Activated naive CD4-positive, alpha-beta T cell treated with anti-CD3 and anti-CD28 coated beads for 36 hours (primary cell): ENCODE measurements at regions not wholly inside any gene's neighbourhood (a gene's known extent, or its start where the extent isn't known, plus 50 kb on each side); places are given as distances from the start of the nearest gene placed in this dataset.

Source experiments
- CTCF ChIA-PET: fragments of 350-600 bp; sonication (Branson Sonifier 250); formaldehyde crosslinking; loops from one replicate; lab custom pipeline; 2021; ENCODE audit warnings: antibody characterized with exemption; lab: Charles Lee
- DNase-seq: peaks from one replicate; pipeline ENCODE4 v3.0.0-alpha.2; 2020
- H3K27ac Mint-ChIP-seq: one replicate; pipeline ENCODE4 v1.8.0; 2021; ENCODE audit warnings: mild to moderate bottlenecking, mixed read lengths
- H3K27me3 Mint-ChIP-seq: one replicate; pipeline ENCODE4 v1.8.0; 2021; ENCODE audit warnings: low read depth, mixed read lengths
- H3K36me3 Mint-ChIP-seq: one replicate; pipeline ENCODE4 v1.8.0; 2021; ENCODE audit warnings: low read depth, mixed read lengths
- H3K4me1 Mint-ChIP-seq: one replicate; pipeline ENCODE4 v1.8.0; 2021; ENCODE audit warnings: low read depth, mixed read lengths
- H3K4me3 Mint-ChIP-seq: one replicate; pipeline ENCODE4 v1.8.0; 2021; ENCODE audit warnings: mild to moderate bottlenecking, moderate library complexity, mixed read lengths
- H3K9me3 Mint-ChIP-seq: one replicate; pipeline ENCODE4 v1.8.0; 2021; ENCODE audit warnings: mixed read lengths
- intact Hi-C: fragments of 100-400 bp; cut with micrococcal nuclease; formaldehyde crosslinking; loops from one replicate; pipeline ENCODE4 v1.15.1; 2023

DNA sequence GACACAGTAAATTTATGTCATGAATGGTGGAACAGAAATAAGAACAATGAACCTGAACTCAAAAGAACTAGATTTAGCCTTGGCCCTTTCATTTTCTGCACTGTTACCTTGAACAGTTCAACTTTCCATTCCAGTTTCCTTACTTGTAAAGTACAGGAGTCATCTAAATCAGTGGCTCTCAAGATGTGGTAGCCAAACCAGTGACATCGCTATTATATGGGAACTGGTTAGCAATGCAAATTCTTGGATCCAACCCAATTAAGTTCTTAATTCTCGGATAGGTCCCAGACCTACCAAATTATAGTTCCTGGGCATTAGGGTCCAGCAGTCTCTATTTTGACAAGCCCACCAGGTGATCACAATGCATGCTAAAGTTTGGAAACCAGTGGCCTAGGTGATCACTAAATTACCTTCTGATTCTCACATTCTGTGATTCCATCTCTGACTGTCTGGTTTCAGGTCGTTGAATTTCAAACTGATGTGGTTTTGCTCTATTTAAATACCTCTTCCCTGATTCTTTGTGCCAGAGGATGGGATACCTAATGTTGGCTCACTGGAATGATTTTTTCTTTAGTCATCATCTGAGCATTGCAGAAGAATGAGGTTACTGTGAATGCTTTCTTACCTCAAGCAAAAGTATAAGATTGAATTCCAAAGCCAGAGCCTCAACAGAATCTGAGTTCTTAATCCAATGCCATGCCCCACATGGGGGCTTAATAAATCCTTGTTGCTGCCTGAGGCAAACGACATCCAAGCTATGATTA, 253.8 kb downstream of the ENC1 start:
- Mint-ChIP-seq H3K9me3 (no peaks in the 10 kb centered on the region), H3K4me3 (no peak overlapping the region), H3K27me3 (peaks cover 5% of the 10 kb centered on the region), H3K36me3 (no peaks in the 10 kb centered on the region), H3K27ac (no peak overlapping the region), H3K4me1 (no peaks in the 10 kb centered on the region)
- intact Hi-C loops, result no loop called here
- CTCF ChIA-PET, result no interaction called here
- no peak for DNase-seq

DNA sequence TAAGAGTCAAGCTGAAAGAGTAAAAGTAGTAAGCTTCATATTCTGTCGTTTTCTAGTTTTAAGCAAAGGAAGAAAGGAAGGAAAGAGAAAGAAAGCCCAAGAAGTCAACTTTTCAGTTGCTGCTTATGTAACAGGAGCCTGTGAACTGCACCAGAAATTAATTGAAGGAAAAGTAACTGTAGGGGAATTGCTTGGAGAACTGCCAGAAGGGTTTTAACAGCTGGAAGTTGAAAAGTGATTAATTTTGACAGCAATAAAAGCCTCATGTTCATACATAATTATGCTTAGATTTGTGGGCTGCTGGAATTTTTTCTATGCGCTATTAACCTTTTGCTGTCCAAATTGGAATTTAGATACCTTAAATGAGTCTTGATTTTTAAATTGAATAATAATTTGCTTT, 255.7 kb downstream of the ENC1 start:
- H3K27ac Mint-ChIP-seq, result no peak overlapping the region
- no peaks in the 10 kb centered on the region for H3K9me3 Mint-ChIP-seq
- H3K36me3 Mint-ChIP-seq, result no peaks in the 10 kb centered on the region
- H3K4me3 Mint-ChIP-seq, result no peak overlapping the region
- intact Hi-C loops, result no loop called here
- H3K4me1 Mint-ChIP-seq, result no peaks in the 10 kb centered on the region
- CTCF ChIA-PET, result no interaction called here
- no peak for DNase-seq
- H3K27me3 Mint-ChIP-seq, result peaks cover 6% of the 10 kb centered on the region

DNA sequence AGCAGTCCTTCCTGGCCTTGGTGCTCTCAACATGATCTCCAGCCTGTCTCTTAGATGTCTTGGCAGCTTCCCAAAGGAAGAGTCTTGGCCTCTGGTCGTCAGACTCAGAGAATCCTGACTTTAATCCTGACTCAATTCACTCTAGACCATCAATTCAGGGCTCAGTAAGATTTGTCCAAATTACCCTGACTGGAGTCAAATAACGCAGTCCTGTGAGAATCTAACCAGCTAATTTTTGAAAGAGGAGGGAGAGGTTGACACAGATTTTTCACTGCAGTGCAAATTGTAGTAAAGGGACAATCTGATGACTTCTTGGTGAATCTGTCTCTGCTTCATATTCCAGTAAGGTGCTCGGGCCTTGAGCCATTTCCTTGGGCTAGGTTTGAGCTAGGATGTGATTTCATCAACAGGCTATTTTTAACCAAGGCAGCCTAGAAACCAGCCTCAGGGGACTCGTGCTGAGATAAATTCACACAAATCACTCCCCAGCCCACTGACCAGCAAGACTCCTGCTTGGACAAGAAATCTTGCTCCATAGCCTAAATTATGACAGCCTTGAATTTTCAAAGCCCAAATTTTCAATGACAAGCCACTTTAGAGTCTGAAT, 257.4 kb downstream of the ENC1 start:
- peaks cover 6% of the 10 kb centered on the region for H3K27me3 Mint-ChIP-seq

DNA sequence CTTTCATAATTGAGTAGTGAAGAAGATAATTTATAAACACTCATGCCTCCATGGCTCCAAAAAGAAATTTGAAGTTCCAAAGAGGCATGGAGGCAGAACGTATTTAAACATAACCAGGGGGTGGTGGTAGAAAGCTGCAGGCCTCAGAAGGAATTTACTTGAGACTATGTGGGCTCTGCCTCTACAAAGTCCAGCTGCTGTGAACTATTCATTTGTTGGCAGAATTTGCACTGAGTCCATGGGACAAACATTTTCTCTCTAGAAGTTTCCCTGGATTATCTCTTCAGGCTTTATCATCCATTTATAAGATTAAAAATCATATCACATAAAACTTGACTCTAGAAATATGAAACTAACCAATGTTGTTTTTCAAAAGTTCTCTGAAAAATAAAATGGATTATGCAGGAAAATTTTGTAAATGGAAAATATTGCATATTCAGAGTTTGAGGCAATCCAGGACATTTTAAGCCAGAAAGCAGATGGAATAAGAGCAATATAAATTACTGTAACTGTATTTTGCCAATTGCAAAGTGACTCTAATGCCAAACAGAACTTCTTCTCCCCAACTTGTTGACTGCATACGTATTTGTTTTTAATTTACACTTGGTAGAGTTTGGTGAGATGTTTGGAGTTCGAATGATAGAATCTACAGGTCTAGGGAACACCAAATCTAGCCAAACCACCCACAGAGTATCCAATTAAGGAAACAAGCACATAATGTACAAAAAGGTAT, 258.2 kb downstream of the ENC1 start:
- Mint-ChIP-seq H3K36me3 (no peaks in the 10 kb centered on the region), H3K27me3 (peaks cover 6% of the 10 kb centered on the region), H3K9me3 (no peaks in the 10 kb centered on the region), H3K4me3 (no peak overlapping the region), H3K27ac (no peak overlapping the region), H3K4me1 (no peaks in the 10 kb centered on the region)
- CTCF ChIA-PET, result no interaction called here
- intact Hi-C loops, result no loop called here
- no peak for DNase-seq

More for the DNA sequence above, 257.4 kb downstream of the ENC1 start:
- H3K4me3 Mint-ChIP-seq, result no peak overlapping the region
- intact Hi-C loops, result no loop called here
- CTCF ChIA-PET, result no interaction called here
- H3K9me3 Mint-ChIP-seq, result no peaks in the 10 kb centered on the region
- no peak overlapping the region for H3K27ac Mint-ChIP-seq
- no peaks in the 10 kb centered on the region for H3K4me1 Mint-ChIP-seq
- H3K36me3 Mint-ChIP-seq, result no peaks in the 10 kb centered on the region
- DNase-seq, result no peak

DNA sequence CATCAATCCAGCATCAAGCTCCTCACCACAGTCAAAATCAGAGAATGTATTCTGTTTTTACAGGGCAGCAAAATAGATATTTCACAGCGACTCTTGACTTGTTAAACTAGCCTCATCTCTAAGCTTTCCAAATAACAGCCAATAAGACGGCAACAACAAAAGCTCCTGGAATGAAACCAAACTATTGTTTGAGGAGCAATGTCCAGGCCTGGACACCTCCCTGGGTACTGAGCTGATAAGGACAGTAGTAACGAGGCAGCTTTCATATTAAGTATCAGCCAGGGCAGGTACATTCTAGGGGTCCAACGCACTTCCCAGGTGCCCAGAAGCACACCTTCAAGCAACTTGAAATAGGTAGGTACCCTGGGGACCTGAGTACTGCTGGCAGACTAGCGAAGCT, 260.3 kb downstream of the ENC1 start:
- H3K27ac Mint-ChIP-seq, result no peak overlapping the region
- no peak for DNase-seq
- H3K36me3 Mint-ChIP-seq, result no peaks in the 10 kb centered on the region
- no peak overlapping the region for H3K4me3 Mint-ChIP-seq
- no peaks in the 10 kb centered on the region for H3K4me1 Mint-ChIP-seq
- intact Hi-C loops, result no loop called here
- H3K27me3 Mint-ChIP-seq, result peaks cover 6% of the 10 kb centered on the region
- H3K9me3 Mint-ChIP-seq, result no peaks in the 10 kb centered on the region
- CTCF ChIA-PET, result no interaction called here

DNA sequence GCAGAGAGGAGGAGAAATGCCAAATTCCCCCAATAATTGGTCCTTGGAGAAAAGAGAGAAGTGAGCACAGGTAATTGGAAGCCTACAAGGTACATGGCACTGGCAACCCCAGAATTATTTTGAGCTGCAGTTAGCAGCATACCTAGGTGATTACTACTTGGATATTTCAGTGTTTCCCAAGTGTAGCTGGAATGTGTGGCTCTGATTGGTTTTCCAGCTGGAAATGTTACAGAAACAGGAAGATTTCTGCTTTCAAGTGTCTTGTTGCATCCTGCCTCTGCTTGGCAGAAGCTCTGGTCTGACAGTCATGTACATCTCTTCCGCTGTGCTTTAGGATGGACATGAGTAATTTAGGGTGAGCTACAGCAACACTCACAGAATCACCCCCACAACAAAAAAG, 262.1 kb downstream of the ENC1 start:
- intact Hi-C loops, result no loop called here

DNA sequence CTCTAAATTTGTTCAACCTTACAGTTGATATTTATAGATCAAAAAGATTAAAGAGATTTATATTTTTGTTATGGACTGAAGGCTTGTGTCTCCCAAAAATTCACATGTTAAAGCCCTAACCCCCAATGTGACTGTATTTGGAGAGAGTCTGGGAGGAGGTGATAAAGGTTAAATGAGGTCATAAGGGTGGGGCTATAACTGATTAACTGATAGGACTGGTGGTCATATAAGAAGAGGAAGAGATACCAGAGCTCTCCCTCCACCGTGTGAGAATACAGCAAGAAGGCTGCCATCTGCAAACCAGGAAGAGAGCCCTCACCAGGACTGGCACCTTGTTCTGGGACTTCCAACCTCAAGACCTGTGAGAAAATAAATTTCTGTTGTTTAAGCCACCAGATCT, 264.3 kb downstream of the ENC1 start:
- no peaks in the 10 kb centered on the region for H3K9me3 Mint-ChIP-seq
- H3K4me1 Mint-ChIP-seq, result no peaks in the 10 kb centered on the region
- intact Hi-C loops, result no loop called here
- no peaks in the 10 kb centered on the region for H3K36me3 Mint-ChIP-seq
- CTCF ChIA-PET, result no interaction called here
- no peak overlapping the region for H3K4me3 Mint-ChIP-seq
- no peak for DNase-seq
- H3K27me3 Mint-ChIP-seq, result peaks cover 1% of the 10 kb centered on the region
- no peak overlapping the region for H3K27ac Mint-ChIP-seq

More for the DNA sequence above, 262.1 kb downstream of the ENC1 start:
- no peaks in the 10 kb centered on the region for H3K36me3 Mint-ChIP-seq
- no peak overlapping the region for H3K4me3 Mint-ChIP-seq
- H3K4me1 Mint-ChIP-seq, result no peaks in the 10 kb centered on the region
- CTCF ChIA-PET, result no interaction called here
- DNase-seq, result no peak
- no peak overlapping the region for H3K27ac Mint-ChIP-seq
- H3K27me3 Mint-ChIP-seq, result peaks cover 1% of the 10 kb centered on the region
- H3K9me3 Mint-ChIP-seq, result no peaks in the 10 kb centered on the region

DNA sequence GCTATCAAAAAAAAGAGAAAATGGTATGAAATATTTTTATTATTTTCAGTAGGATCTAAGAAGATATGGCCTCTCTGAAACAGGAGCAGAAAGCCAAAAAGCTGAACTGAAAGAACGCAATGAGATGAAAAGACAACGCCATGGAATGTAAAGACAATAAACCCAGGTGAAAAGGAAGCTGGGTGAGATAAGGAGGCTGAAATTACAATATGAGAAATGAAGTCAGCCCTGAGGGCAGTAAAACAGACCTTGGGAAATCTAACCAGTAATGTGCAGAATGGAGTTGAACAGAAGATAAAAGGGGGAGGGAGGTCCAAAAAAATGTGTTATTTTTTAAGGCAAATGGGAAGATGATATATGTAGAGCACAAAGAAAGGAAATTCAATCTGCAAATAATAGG, 265.3 kb downstream of the ENC1 start:
- intact Hi-C loops, result no loop called here
- Mint-ChIP-seq H3K27ac (no peak overlapping the region), H3K4me3 (no peak overlapping the region), H3K36me3 (no peaks in the 10 kb centered on the region), H3K27me3 (no peaks in the 10 kb centered on the region), H3K4me1 (no peaks in the 10 kb centered on the region), H3K9me3 (no peaks in the 10 kb centered on the region)
- CTCF ChIA-PET, result no interaction called here
- no peak for DNase-seq

DNA sequence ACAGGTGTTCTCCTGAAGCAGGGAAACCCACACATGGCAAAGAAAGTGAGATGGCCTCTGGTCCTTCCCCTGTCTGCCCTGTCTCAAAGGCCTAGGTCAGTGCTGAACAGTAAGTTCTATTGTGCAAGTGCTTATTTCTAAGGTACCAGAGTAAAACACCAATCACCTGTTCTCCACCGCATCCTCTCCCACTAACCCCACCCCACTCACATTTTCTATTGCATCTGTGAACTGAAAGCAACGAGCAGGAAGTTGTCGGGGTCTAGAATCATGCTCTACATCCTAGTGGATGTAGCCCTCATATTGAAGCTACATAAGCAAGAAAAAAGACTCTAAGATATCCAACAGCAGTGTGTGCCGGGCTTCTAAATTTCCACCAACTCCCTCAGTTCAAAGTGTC, 265.9 kb downstream of the ENC1 start:
- DNase-seq, result no peak
- CTCF ChIA-PET, result no interaction called here
- H3K36me3 Mint-ChIP-seq, result no peaks in the 10 kb centered on the region
- H3K27ac Mint-ChIP-seq, result no peak overlapping the region
- no peaks in the 10 kb centered on the region for H3K4me1 Mint-ChIP-seq
- H3K4me3 Mint-ChIP-seq, result no peak overlapping the region
- H3K27me3 Mint-ChIP-seq, result no peaks in the 10 kb centered on the region
- H3K9me3 Mint-ChIP-seq, result no peaks in the 10 kb centered on the region
- intact Hi-C loops, result no loop called here

DNA sequence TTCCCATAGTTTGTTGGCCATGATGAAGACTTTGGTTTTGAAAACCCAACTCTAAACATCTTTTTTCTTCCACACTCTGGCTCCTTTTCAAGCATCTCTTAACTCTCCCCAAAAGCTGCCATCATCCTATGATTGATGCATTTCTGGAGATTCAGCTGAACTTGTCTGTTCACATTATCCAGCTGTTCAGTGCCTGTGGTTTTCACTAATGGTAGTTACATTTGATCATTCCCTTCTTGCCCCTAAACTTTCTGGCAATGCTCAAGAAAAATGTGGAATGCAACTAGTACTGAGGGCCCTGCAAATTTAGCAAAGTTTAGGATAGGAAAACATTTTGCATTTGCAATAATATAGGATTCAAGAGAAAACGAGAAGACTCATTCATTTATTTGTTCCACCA, 267.5 kb downstream of the ENC1 start:
- CTCF ChIA-PET, result no interaction called here
- Mint-ChIP-seq H3K27me3 (no peaks in the 10 kb centered on the region), H3K4me1 (no peaks in the 10 kb centered on the region), H3K9me3 (no peaks in the 10 kb centered on the region), H3K36me3 (no peaks in the 10 kb centered on the region), H3K27ac (no peak overlapping the region), H3K4me3 (no peak overlapping the region)
- DNase-seq, result no peak
- intact Hi-C loops, result no loop called here

DNA sequence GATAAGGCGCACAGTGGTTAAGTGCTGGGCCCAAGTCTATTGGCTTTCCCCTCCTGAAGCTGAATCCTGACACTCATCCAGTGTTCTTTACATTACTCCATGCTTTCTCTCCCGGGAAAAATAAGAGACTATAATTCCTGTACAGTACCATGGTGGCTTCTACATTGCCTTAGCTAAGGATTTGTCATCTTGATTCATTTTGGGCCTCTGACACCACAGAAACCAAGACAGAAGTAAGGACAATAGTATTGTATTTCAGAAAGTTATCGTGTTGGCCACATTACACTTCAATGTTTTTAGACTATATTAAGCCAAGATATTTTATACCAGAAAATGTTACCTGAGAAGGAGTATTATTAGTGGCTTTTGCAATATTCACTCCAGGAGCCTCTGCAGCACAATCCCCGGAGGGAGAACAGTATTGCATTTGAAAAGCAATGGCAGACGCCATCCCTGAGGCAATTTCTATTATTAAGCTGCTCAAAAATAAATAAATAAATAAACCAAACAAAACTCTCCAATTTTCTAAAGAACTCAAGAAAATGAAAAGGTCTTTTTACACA, 267.9 kb downstream of the ENC1 start:
- no peaks in the 10 kb centered on the region for H3K4me1 Mint-ChIP-seq
- no peak overlapping the region for H3K27ac Mint-ChIP-seq
- no peak overlapping the region for H3K4me3 Mint-ChIP-seq
- H3K27me3 Mint-ChIP-seq, result no peaks in the 10 kb centered on the region
- CTCF ChIA-PET, result no interaction called here
- intact Hi-C loops, result no loop called here
- DNase-seq, result no peak
- H3K36me3 Mint-ChIP-seq, result no peaks in the 10 kb centered on the region
- no peaks in the 10 kb centered on the region for H3K9me3 Mint-ChIP-seq

DNA sequence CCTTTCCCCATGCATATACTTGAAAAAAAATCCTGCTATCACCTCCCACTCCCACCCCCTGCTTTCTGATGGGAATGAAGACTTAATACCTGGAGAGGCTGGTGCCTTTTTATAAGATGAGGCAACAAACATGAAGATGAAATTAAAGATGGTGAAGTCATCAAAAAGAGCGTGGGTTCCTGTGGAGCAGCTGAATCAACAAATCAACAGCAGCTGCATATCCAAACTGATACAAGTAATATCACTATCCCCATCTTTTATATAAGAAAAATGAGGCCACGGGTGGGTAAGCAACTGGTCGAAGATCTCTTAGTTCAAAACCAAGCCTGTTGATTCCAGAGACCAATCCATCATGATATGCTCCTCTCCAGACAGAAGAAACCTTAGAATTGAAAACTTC, 268.5 kb downstream of the ENC1 start:
- Mint-ChIP-seq H3K27ac (no peak overlapping the region), H3K9me3 (no peaks in the 10 kb centered on the region), H3K27me3 (no peaks in the 10 kb centered on the region), H3K4me1 (no peaks in the 10 kb centered on the region), H3K4me3 (no peak overlapping the region), H3K36me3 (no peaks in the 10 kb centered on the region)
- CTCF ChIA-PET, result no interaction called here
- intact Hi-C loops, result no loop called here
- DNase-seq, result no peak
